ENCODE measurements at regions not wholly inside any gene's neighbourhood (a gene's known extent, or its start where the extent isn't known, plus 50 kb on each side); places are given as distances from the start of the nearest gene placed in this dataset.

GRCh38 chr11:92711926-92712325 is 257.5 kb upstream of the MTNR1B start:
- TF ChIP-seq CTCF (conservative IDR thresholded peaks at IDR 0.05 in 1 of 2, IDR thresholded peaks at IDR 0.05 in 1 of 2; ENCODE audit: extremely low read depth in 1 of 2, insufficient read depth in 1 of 2, low read depth in 1 of 2, low read length in 2 of 2) (no peak), EZH2 (IDR thresholded peaks at IDR 0.05; ENCODE audit: borderline replicate concordance, low read length) (no peak)
